ENCODE measurements at regions not wholly inside any gene's neighbourhood (a gene's known extent, or its start where the extent isn't known, plus 50 kb on each side); places are given as distances from the start of the nearest gene placed in this dataset.

DNA sequence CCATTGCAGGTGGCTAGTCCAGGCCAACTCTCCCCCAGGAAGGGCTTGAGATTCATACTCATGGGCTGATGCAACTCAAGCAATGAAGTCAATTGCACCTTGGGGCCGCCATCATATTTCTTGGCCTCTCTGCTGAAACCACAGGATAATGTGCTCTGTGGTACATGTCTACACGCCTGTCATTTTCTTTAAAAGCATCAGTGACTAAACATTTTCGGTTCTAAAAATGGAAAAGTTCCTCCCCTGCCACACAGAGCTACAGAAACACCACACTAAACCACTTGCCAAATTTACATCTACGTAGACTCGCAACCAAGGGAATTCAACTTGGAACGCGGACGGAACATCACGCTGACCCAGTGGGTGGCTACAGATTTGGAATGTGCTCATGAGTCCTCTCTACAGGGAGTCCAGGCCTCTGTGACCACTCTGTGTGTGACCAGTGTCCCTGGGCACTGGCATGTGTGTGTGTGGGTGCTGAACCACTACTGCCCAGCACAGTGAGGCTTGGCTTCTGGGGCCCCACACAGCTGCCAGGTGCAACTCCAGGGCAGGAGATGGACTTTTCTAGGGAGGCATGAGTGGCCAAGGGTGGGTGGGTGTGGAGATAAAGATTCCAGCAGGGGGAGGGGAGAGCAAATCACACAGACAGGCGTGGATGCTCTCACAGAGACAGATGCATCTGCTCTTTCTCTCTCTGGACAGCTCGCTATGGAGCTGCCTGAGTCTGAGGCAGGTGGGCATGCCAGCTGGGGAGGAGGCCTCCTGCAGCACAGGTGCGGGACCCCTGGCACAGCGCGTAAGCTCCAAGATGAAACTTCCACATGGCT is 261.9 kb downstream of the CTTN start:
- H3K27me3 ChIP-seq (ENCODE audit: control insufficient read depth, insufficient read depth, low read length): no peaks in the 10 kb centered on the region
- H3K9ac ChIP-seq (ENCODE audit: low read depth, low read length): no peak overlapping the region
- H3K36me3 ChIP-seq (ENCODE audit: control insufficient read depth, insufficient read depth, low read length): no peaks in the 10 kb centered on the region
- H3K4me1 ChIP-seq (ENCODE audit: control insufficient read depth, insufficient read depth, low read length): no peaks in the 10 kb centered on the region
- no peak overlapping the region for H3K4me3 ChIP-seq (ENCODE audit: low read depth, low read length)
- H3K9me3 ChIP-seq (ENCODE audit: control insufficient read depth, insufficient read depth, low read length): no peaks in the 10 kb centered on the region

DNA sequence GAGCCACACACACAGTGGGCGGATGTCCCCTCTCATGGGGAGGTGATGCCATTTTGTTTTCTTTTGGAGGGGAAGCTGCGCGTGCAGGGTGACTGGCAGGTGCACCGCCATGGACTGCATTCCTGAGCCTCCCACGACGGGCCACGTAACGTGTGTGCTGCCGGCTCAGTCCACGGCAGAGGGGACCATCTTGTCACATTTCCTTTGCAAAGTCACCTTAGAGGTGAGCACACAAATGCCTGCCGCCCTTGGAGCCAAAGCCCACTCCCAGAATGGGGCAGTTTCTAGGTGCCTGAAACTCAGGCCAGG is 262.5 kb downstream of the CTTN start:
- no peaks in the 10 kb centered on the region for H3K9me3 ChIP-seq (ENCODE audit: control insufficient read depth, insufficient read depth, low read length)
- no peak overlapping the region for H3K9ac ChIP-seq (ENCODE audit: low read depth, low read length)
- no peaks in the 10 kb centered on the region for H3K27me3 ChIP-seq (ENCODE audit: control insufficient read depth, insufficient read depth, low read length)
- H3K4me1 ChIP-seq (ENCODE audit: control insufficient read depth, insufficient read depth, low read length): no peaks in the 10 kb centered on the region
- no peaks in the 10 kb centered on the region for H3K36me3 ChIP-seq (ENCODE audit: control insufficient read depth, insufficient read depth, low read length)
- H3K4me3 ChIP-seq (ENCODE audit: low read depth, low read length): no peak overlapping the region

GRCh38 chr11:70661761-70662501 is 263.6 kb downstream of the CTTN start:
- Histone ChIP-seq H3K36me3 (ENCODE audit: control insufficient read depth, insufficient read depth, low read length) (no peaks in the 10 kb centered on the region), H3K4me3 (ENCODE audit: low read depth, low read length) (peak overlapping the region; percentile 41), H3K9ac (ENCODE audit: low read depth, low read length) (peak overlapping the region; percentile 60), H3K27me3 (ENCODE audit: control insufficient read depth, insufficient read depth, low read length) (no peaks in the 10 kb centered on the region), H3K9me3 (ENCODE audit: control insufficient read depth, insufficient read depth, low read length) (no peaks in the 10 kb centered on the region), H3K4me1 (ENCODE audit: control insufficient read depth, insufficient read depth, low read length) (no peaks in the 10 kb centered on the region)

GRCh38 chr11:70662691-70663098 is 264.4 kb downstream of the CTTN start:
- Histone ChIP-seq H3K9ac (ENCODE audit: low read depth, low read length) (no peak overlapping the region), H3K4me1 (ENCODE audit: control insufficient read depth, insufficient read depth, low read length) (no peaks in the 10 kb centered on the region), H3K9me3 (ENCODE audit: control insufficient read depth, insufficient read depth, low read length) (no peaks in the 10 kb centered on the region), H3K36me3 (ENCODE audit: control insufficient read depth, insufficient read depth, low read length) (no peaks in the 10 kb centered on the region), H3K27me3 (ENCODE audit: control insufficient read depth, insufficient read depth, low read length) (no peaks in the 10 kb centered on the region), H3K4me3 (ENCODE audit: low read depth, low read length) (peak overlapping the region; percentile 32)

- Histone ChIP-seq H3K9ac (ENCODE audit: low read depth, low read length) (no peak overlapping the region), H3K9me3 (ENCODE audit: control insufficient read depth, insufficient read depth, low read length) (no peaks in the 10 kb centered on the region), H3K36me3 (ENCODE audit: control insufficient read depth, insufficient read depth, low read length) (no peaks in the 10 kb centered on the region), H3K27me3 (ENCODE audit: control insufficient read depth, insufficient read depth, low read length) (no peaks in the 10 kb centered on the region), H3K4me3 (ENCODE audit: low read depth, low read length) (no peak overlapping the region), H3K4me1 (ENCODE audit: control insufficient read depth, insufficient read depth, low read length) (no peaks in the 10 kb centered on the region)
Measured at GRCh38 chr11:70663815-70664214, 265.5 kb downstream of the CTTN start.

- Histone ChIP-seq H3K9ac (ENCODE audit: low read depth, low read length) (no peak overlapping the region), H3K36me3 (ENCODE audit: control insufficient read depth, insufficient read depth, low read length) (no peaks in the 10 kb centered on the region), H3K9me3 (ENCODE audit: control insufficient read depth, insufficient read depth, low read length) (no peaks in the 10 kb centered on the region), H3K4me3 (ENCODE audit: low read depth, low read length) (no peak overlapping the region), H3K4me1 (ENCODE audit: control insufficient read depth, insufficient read depth, low read length) (peaks cover 3% of the 10 kb centered on the region), H3K27me3 (ENCODE audit: control insufficient read depth, insufficient read depth, low read length) (no peaks in the 10 kb centered on the region)
Measured at GRCh38 chr11:70666311-70666710, 268.0 kb downstream of the CTTN start.

GRCh38 chr11:70667767-70668166 is 269.4 kb downstream of the CTTN start:
- Histone ChIP-seq H3K9ac (ENCODE audit: low read depth, low read length) (no peak overlapping the region), H3K27me3 (ENCODE audit: control insufficient read depth, insufficient read depth, low read length) (no peaks in the 10 kb centered on the region), H3K4me3 (ENCODE audit: low read depth, low read length) (no peak overlapping the region), H3K4me1 (ENCODE audit: control insufficient read depth, insufficient read depth, low read length) (peaks cover 3% of the 10 kb centered on the region), H3K9me3 (ENCODE audit: control insufficient read depth, insufficient read depth, low read length) (no peaks in the 10 kb centered on the region), H3K36me3 (ENCODE audit: control insufficient read depth, insufficient read depth, low read length) (no peaks in the 10 kb centered on the region)

DNA sequence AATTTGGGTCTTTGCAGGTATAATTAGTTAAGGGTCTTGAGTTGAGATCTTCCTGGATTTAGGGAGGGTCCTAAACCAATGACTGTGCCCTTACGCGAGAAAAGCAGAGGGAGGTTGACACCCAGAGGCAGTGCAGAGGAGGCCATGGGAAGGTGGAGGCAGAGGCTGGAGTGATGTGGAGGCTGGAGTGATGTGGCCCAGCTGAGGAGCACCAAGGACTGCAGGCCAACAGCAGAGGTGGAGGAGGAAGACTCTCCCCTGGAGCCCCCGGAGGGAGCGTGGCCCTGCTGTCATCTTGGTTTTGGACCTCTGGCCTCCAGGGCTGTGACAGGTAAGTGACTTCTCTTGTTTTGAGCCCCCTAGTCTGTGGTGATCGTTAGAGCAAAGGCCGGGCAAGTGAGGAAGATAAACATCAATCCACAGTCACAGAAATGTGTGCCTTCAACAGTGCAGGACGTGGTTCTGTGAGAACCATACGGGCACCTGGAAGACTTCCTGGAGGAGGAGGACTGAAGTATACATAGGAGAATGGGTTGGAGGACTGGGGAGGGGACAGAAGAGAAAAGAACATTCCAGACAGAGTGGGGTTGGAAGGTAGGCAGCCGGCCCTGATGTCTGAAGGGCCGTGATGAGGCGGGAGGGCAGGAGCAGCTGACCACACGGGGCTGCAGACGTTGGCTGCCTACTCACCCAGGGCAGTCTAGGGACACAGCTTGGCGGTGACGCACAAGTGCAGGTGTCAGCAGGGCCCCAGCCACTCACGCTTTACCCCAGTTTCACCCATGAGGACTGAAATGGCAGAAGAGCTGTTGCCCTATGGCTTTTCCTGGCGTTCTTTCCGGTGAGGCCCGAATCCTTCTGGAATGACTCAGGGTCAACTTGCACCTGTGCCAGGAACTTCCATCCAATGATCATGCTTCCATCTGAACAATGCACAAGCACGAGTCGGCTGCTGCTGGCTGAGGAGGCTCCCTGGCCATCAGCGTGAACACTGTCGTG is 270.2 kb downstream of the CTTN start:
- Histone ChIP-seq H3K4me3 (ENCODE audit: low read depth, low read length) (no peak overlapping the region), H3K36me3 (ENCODE audit: control insufficient read depth, insufficient read depth, low read length) (no peaks in the 10 kb centered on the region), H3K27me3 (ENCODE audit: control insufficient read depth, insufficient read depth, low read length) (no peaks in the 10 kb centered on the region), H3K9ac (ENCODE audit: low read depth, low read length) (no peak overlapping the region), H3K9me3 (ENCODE audit: control insufficient read depth, insufficient read depth, low read length) (no peaks in the 10 kb centered on the region), H3K4me1 (ENCODE audit: control insufficient read depth, insufficient read depth, low read length) (peaks cover 3% of the 10 kb centered on the region)

- H3K9me3 ChIP-seq (ENCODE audit: control insufficient read depth, insufficient read depth, low read length): no peaks in the 10 kb centered on the region
- no peaks in the 10 kb centered on the region for H3K36me3 ChIP-seq (ENCODE audit: control insufficient read depth, insufficient read depth, low read length)
- H3K9ac ChIP-seq (ENCODE audit: low read depth, low read length): no peak overlapping the region
Measured at GRCh38 chr11:70669281-70669680, 271.0 kb downstream of the CTTN start.

DNA sequence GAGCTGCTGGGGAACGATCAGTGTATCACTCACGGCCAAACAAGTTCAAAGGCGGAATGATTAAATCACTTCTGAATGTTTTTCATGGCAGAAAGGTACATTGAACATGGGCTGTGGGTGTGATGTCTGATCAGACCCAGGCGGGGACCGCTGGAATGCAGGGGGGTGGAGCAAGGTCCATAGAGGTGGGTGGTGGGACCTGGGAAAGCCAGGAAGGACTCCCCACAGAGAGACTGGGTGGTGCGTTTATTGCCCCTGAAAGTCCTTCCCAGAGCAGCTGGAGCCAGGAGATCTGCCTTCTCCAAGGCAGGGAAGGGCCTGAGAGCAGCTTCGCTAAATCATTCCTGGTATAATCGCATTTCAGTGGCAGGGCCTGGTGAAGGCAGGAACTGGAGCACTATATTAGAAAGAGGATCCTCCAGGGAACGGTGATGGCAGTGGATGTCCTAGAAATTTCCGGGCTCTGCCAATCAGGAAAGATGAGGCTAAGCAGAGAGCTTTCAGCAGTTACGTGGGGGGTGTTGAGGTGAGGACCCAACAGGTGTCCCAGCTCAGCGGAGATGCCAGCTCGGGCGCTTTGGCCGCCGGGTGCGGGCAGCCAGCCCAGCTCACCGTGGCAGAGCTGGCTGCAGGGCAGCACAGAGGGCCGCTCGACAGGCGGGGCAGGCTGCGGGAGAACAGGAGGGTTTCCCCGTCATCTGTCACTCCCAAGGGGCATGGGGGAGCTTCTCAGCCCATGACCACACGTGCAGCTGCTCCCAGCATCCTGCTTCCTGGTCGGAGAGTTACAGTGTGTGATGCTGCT is 271.7 kb downstream of the CTTN start:
- Histone ChIP-seq H3K4me1 (ENCODE audit: control insufficient read depth, insufficient read depth, low read length) (peaks cover 3% of the 10 kb centered on the region), H3K36me3 (ENCODE audit: control insufficient read depth, insufficient read depth, low read length) (no peaks in the 10 kb centered on the region), H3K27me3 (ENCODE audit: control insufficient read depth, insufficient read depth, low read length) (no peaks in the 10 kb centered on the region), H3K9ac (ENCODE audit: low read depth, low read length) (no peak overlapping the region), H3K4me3 (ENCODE audit: low read depth, low read length) (no peak overlapping the region), H3K9me3 (ENCODE audit: control insufficient read depth, insufficient read depth, low read length) (no peaks in the 10 kb centered on the region)

More at GRCh38 chr11:70669281-70669680, 271.0 kb downstream of the CTTN start:
- H3K4me1 ChIP-seq (ENCODE audit: control insufficient read depth, insufficient read depth, low read length): peaks cover 3% of the 10 kb centered on the region
- no peaks in the 10 kb centered on the region for H3K27me3 ChIP-seq (ENCODE audit: control insufficient read depth, insufficient read depth, low read length)
- H3K4me3 ChIP-seq (ENCODE audit: low read depth, low read length): no peak overlapping the region

- Histone ChIP-seq H3K9ac (ENCODE audit: low read depth, low read length) (no peak overlapping the region), H3K4me1 (ENCODE audit: control insufficient read depth, insufficient read depth, low read length) (peaks cover 3% of the 10 kb centered on the region), H3K4me3 (ENCODE audit: low read depth, low read length) (no peak overlapping the region), H3K36me3 (ENCODE audit: control insufficient read depth, insufficient read depth, low read length) (no peaks in the 10 kb centered on the region), H3K27me3 (ENCODE audit: control insufficient read depth, insufficient read depth, low read length) (no peaks in the 10 kb centered on the region), H3K9me3 (ENCODE audit: control insufficient read depth, insufficient read depth, low read length) (no peaks in the 10 kb centered on the region)
Measured at GRCh38 chr11:70670676-70671034, 272.3 kb downstream of the CTTN start.

Data from iPS-15b (cell line).